Adrenal gland (tissue), 5 donors: ENCODE measurements at regions not wholly inside any gene's neighbourhood (a gene's known extent, or its start where the extent isn't known, plus 50 kb on each side); places are given as distances from the start of the nearest gene placed in this dataset.
"Not testable (repeated sequence)": the region's sequence is repeated elsewhere in the genome, so short reads cannot be mapped to it uniquely, and the experiment has no call there.

ENCODE experiments used
- CTCF ChIP-seq, 6 experiments: fragments of 450-650 bp in 4 of 6; fragments of 200-600 bp in 2 of 6; sonication (generic) in 1 of 6; IDR thresholded peaks; 1 replicate in 5 of 6; 2 replicates in 1 of 6; pipeline versions ENCODE4 v1.5.1 to v1.8.0; 2016 to 2021; ENCODE audit warnings: antibody characterized with exemption in 6 of 6, mild to moderate bottlenecking in 2 of 6, moderate library complexity in 1 of 6
- POLR2A ChIP-seq, 2 donors: fragments of 450-650 bp; IDR thresholded peaks; one replicate each; pipeline ENCODE4 v1.6.1; 2017; ENCODE audit warnings: antibody characterized with exemption in 2 of 2, mild to moderate bottlenecking in 2 of 2, moderate library complexity in 1 of 2
- donor health status: DM: no; HTN: no; CAD: no.

- TF ChIP-seq POLR2A, CTCF (IDR thresholded peaks at IDR 0.05): not testable (repeated sequence)
Observed at GRCh38 chr4:28038253-28038652, 1177.6 kb downstream of the STIM2 start.
